ENCODE measurements at regions not wholly inside any gene's neighbourhood (a gene's known extent, or its start where the extent isn't known, plus 50 kb on each side); places are given as distances from the start of the nearest gene placed in this dataset.
A peak's percentile ranks its signal among the peaks of the same experiment; 100 is the strongest.

DNA sequence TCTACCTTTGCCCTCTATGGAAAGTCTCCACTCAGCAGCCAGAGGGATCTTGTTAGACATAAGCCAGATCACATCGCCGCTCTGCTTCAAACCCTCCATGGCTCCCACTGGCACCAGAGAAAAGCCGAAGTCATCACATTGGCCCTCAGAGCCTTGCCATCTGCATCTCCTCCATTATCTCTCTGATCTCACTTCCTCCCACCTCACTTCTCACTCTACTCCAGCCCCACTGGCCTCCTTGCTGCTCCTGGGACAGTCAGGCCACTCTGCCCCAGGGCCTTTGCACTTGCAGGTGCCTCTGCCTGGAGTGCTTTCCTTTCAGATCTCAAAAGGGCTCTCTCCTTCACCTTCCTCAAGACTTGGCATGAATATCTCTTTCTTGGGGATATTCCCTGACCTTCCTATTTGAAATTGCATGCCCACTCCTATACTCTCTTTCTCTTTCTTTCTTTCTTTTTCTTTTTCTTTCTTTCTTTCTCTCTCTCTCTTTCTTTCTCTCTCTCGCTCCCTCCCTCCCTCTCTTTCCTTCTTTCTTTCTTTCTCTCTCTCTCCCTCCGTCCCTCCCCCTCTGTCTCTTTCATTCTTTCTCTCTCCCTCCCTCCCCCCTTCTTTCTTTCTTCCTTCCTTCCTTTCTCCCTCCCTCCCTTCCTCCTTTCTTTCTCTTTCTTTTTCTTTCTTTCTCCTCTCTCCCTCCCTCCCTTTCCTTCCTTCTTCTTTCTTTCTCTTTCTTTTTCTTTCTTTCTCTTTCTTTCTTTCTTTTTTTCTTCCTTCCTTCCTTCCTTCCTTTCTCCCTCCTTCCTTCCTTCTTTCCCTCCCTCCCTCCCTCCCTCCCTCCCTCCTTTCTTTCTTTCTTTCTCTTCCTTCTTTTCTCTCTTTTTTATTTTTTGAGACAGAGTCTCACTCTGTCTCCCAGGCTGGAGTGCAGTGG, 96.0 kb upstream of the CASZ1 start:
- peak; percentile 11 for TF ChIP-seq MAFK (IDR thresholded peaks at IDR 0.05; ENCODE audit: partially characterized antibody)
- TF ChIP-seq POLR2A (IDR thresholded peaks at IDR 0.05; ENCODE audit: low read length), result no peak
- no peaks in the 10 kb centered on the region for H3K4me1 ChIP-seq
- DNase-seq (ENCODE audit: low read depth in 1 of 2, low spot score in 1 of 2) (no peak), ATAC-seq (no peak), FAIRE-seq (no peak)
- POLR2A ChIA-PET, result no interaction called here
- no peaks in the 10 kb centered on the region for H3K9me3 ChIP-seq
- H3K4me2 ChIP-seq, result no peak overlapping the region
- no peak overlapping the region for H3K4me3 ChIP-seq
- H3K27ac ChIP-seq, result no peak overlapping the region
- CTCF ChIA-PET, result no interaction called here
- 95% methylated on average over 4 of the region's 5 CpGs for WGBS (ENCODE audit: missing lambda C conversion rate)

DNA sequence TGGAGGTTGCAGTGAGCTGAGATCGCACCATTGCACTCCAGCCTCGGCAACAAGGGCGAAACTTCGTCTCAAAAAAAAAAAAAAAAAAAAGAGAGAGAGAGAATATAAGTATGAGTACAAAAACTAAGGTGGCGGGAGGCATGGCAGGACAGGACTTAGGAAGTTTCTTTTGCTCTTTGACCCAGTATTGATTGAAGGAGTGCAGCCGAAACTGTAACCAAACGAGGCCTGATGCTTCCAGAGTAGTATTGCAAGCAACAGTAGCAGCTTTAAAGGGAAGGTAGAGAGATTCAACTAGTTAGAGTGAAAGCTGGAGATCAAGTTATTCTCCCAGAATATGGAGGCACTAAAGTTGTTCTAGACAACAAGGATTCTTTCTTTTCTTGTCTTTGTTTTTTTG, 99.2 kb upstream of the CASZ1 start:
- ATAC-seq, result no peak

DNA sequence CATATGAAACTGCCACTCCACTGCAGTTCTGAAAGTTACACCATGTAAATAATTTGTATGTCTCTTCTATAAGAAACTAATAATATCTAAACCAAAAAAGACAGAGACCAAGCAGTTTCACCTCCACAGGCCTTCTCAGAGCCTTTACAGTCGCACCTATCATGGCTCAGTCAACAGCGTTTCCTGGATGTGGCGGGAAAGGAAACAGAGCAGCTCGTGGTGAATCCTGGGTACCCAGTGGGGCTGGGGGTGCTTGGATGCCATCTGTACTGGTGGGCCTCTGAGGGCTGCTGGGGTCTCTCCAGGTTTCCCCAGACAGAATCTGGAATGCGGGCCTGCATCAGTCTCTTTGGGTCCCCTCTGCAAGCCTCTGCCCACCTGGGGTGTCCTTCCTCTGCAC, 100.2 kb upstream of the CASZ1 start:
- DNase-seq (ENCODE audit: low read depth in 1 of 2, low spot score in 1 of 2), result no peak
- ChIA-PET POLR2A (no interaction called here), CTCF (no interaction called here)
- H3K9me3 ChIP-seq, result no peaks in the 10 kb centered on the region
- no peak for FAIRE-seq
- peaks cover 18% of the 10 kb centered on the region for H3K4me1 ChIP-seq
- no peak overlapping the region for H3K4me3 ChIP-seq
- no peak for ATAC-seq
- 83% methylated on average over 5 of the region's 5 CpGs for WGBS (ENCODE audit: missing lambda C conversion rate)
- H3K27ac ChIP-seq, result no peak overlapping the region
- no peak overlapping the region for H3K4me2 ChIP-seq
- TF ChIP-seq RAD21 (conservative IDR thresholded peaks at IDR 0.05 in 1 of 2, IDR thresholded peaks at IDR 0.05 in 1 of 2) (no peak), NFE2L2 (conservative IDR thresholded peaks at IDR 0.05; ENCODE audit: low read length) (no peak), RCOR1 (IDR thresholded peaks at IDR 0.05; ENCODE audit: low read depth, low read length) (no peak), FOSB (CRISPR knock-in tag; IDR thresholded peaks at IDR 0.05) (no peak), TFCP2L1 (CRISPR knock-in tag; IDR thresholded peaks at IDR 0.05) (no peak), ZFP36 (IDR thresholded peaks at IDR 0.05; ENCODE audit: borderline replicate concordance, partially characterized antibody) (no peak), SMC3 (IDR thresholded peaks at IDR 0.05) (no peak), HEYL (CRISPR knock-in tag; IDR thresholded peaks at IDR 0.05) (no peak), NPAS2 (CRISPR knock-in tag; IDR thresholded peaks at IDR 0.05; ENCODE audit: borderline replicate concordance) (no peak), POLR2A (IDR thresholded peaks at IDR 0.05; ENCODE audit: low read length) (no peak), SREBF2 (IDR thresholded peaks at IDR 0.05) (no peak), HOXB13 (CRISPR knock-in tag; IDR thresholded peaks at IDR 0.05; ENCODE audit: low read depth) (no peak), MAZ (IDR thresholded peaks at IDR 0.05; ENCODE audit: borderline replicate concordance, low read depth, low read length) (no peak), POLR2AphosphoS2 (conservative IDR thresholded peaks at IDR 0.05; ENCODE audit: low read length) (no peak), RNF2 (IDR thresholded peaks at IDR 0.05; ENCODE audit: borderline replicate concordance, low read depth) (no peak)
- TF ChIP-seq, protein P1, sequence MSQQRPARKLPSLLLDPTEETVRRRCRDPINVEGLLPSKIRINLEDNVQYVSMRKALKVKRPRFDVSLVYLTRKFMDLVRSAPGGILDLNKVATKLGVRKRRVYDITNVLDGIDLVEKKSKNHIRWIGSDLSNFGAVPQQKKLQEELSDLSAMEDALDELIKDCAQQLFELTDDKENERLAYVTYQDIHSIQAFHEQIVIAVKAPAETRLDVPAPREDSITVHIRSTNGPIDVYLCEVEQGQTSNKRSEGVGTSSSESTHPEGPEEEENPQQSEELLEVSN (IDR thresholded peaks at IDR 0.05; ENCODE audit: borderline replicate concordance, low read depth), result no peak
- TF ChIP-seq, protein P2, sequence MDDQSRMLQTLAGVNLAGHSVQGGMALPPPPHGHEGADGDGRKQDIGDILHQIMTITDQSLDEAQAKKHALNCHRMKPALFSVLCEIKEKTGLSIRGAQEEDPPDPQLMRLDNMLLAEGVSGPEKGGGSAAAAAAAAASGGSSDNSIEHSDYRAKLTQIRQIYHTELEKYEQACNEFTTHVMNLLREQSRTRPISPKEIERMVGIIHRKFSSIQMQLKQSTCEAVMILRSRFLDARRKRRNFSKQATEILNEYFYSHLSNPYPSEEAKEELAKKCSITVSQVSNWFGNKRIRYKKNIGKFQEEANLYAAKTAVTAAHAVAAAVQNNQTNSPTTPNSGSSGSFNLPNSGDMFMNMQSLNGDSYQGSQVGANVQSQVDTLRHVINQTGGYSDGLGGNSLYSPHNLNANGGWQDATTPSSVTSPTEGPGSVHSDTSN (IDR thresholded peaks at IDR 0.05), result no peak

More for the DNA sequence above, 99.2 kb upstream of the CASZ1 start:
- no peak overlapping the region for H3K4me2 ChIP-seq
- DNase-seq (ENCODE audit: low read depth in 1 of 2, low spot score in 1 of 2), result no peak
- 81% methylated on average over 4 of the region's 7 CpGs for WGBS (ENCODE audit: missing lambda C conversion rate)
- H3K9me3 ChIP-seq, result no peaks in the 10 kb centered on the region
- CTCF ChIA-PET, result interaction anchor here (1.1 to 1.2 kb wide), 2 partner anchors 14 to 401 kb away, joined by 3 read pairs; no protein-coding TSS in a partner anchor
- FAIRE-seq, result no peak
- POLR2A ChIA-PET, result no interaction called here
- no peak overlapping the region for H3K27ac ChIP-seq
- H3K4me1 ChIP-seq, result peaks cover 7% of the 10 kb centered on the region; the same call in 2 of the 3 replicates
- H3K4me3 ChIP-seq, result no peak overlapping the region
- TF ChIP-seq, protein P3, sequence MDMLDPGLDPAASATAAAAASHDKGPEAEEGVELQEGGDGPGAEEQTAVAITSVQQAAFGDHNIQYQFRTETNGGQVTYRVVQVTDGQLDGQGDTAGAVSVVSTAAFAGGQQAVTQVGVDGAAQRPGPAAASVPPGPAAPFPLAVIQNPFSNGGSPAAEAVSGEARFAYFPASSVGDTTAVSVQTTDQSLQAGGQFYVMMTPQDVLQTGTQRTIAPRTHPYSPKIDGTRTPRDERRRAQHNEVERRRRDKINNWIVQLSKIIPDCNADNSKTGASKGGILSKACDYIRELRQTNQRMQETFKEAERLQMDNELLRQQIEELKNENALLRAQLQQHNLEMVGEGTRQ (IDR thresholded peaks at IDR 0.05), result no peak
- TF ChIP-seq, protein P4, sequence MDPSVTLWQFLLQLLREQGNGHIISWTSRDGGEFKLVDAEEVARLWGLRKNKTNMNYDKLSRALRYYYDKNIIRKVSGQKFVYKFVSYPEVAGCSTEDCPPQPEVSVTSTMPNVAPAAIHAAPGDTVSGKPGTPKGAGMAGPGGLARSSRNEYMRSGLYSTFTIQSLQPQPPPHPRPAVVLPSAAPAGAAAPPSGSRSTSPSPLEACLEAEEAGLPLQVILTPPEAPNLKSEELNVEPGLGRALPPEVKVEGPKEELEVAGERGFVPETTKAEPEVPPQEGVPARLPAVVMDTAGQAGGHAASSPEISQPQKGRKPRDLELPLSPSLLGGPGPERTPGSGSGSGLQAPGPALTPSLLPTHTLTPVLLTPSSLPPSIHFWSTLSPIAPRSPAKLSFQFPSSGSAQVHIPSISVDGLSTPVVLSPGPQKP (IDR thresholded peaks at IDR 0.05; ENCODE audit: low read depth, low read length), result no peak
- TF ChIP-seq KDM5A (IDR thresholded peaks at IDR 0.05) (no peak), CHD4 (IDR thresholded peaks at IDR 0.05; ENCODE audit: borderline replicate concordance) (no peak), ZFP36 (IDR thresholded peaks at IDR 0.05; ENCODE audit: borderline replicate concordance, partially characterized antibody) (no peak), CEBPB (IDR thresholded peaks at IDR 0.05) (no peak), HDAC2 (IDR thresholded peaks at IDR 0.05) (no peak), RAD21 (conservative IDR thresholded peaks at IDR 0.05 in 1 of 2, IDR thresholded peaks at IDR 0.05 in 1 of 2) (no peak), HOXA7 (CRISPR knock-in tag; IDR thresholded peaks at IDR 0.05) (no peak), ZC3H11A (IDR thresholded peaks at IDR 0.05) (no peak)
- TF ChIP-seq, protein P5, sequence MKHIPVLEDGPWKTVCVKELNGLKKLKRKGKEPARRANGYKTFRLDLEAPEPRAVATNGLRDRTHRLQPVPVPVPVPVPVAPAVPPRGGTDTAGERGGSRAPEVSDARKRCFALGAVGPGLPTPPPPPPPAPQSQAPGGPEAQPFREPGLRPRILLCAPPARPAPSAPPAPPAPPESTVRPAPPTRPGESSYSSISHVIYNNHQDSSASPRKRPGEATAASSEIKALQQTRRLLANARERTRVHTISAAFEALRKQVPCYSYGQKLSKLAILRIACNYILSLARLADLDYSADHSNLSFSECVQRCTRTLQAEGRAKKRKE (CRISPR knock-in tag; IDR thresholded peaks at IDR 0.05; ENCODE audit: low read depth), result no peak
- TF ChIP-seq, protein P6, sequence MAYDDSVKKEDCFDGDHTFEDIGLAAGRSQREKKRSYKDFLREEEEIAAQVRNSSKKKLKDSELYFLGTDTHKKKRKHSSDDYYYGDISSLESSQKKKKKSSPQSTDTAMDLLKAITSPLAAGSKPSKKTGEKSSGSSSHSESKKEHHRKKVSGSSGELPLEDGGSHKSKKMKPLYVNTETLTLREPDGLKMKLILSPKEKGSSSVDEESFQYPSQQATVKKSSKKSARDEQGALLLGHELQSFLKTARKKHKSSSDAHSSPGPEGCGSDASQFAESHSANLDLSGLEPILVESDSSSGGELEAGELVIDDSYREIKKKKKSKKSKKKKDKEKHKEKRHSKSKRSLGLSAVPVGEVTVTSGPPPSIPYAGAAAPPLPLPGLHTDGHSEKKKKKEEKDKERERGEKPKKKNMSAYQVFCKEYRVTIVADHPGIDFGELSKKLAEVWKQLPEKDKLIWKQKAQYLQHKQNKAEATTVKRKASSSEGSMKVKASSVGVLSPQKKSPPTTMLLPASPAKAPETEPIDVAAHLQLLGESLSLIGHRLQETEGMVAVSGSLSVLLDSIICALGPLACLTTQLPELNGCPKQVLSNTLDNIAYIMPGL (CRISPR knock-in tag; IDR thresholded peaks at IDR 0.05; ENCODE audit: borderline replicate concordance), result no peak
